HCT116 (cell line): ENCODE measurements at regions not wholly inside any gene's neighbourhood (a gene's known extent, or its start where the extent isn't known, plus 50 kb on each side); places are given as distances from the start of the nearest gene placed in this dataset.

Experiments
- ATAC-seq: fragments of 200-7000 bp; cut with Tn5 transposase; 2 replicates; pipeline ENCODE4 v1.9.1; 2020; ENCODE audit warnings: mild to moderate bottlenecking, moderate library complexity
- BruUV-seq: library from RNA; stranded (reverse); fragments of 400-500 nt; replicated peaks from 2 replicates; lab custom pipeline; 2021; lab: Mats Ljungman, UMichigan
- CTCF ChIA-PET: fragments of 300-600 bp; sonication (Branson Sonifier 250); formaldehyde crosslinking; loops from one replicate; lab custom pipeline; 2021; ENCODE audit warnings: antibody characterized with exemption; lab: Charles Lee
- POLR2A ChIA-PET: fragments of 300-600, 350-600 bp; sonication (Branson Sonifier 250); formaldehyde crosslinking; loops from one replicate; lab custom pipeline; 2021; ENCODE audit warnings: antibody characterized with exemption; lab: Charles Lee
- RAD21 ChIA-PET, 2 experiments: fragments of 300-600 bp; sonication (Branson Sonifier 250); formaldehyde crosslinking; loops; one replicate each; lab custom pipeline; 2023; ENCODE audit warnings: low total read pairs in 2 of 2; ENCODE audit not compliant: uncharacterized antibody in 2 of 2, unreplicated experiment in 2 of 2, low non-redundant PET in 1 of 2; lab: Charles Lee
- DNase-seq: peaks from one replicate; pipeline ENCODE4 v3.0.0-alpha.2; 2010; ENCODE audit warnings: low read depth, low spot score
- H2AFZ ChIP-seq: fragments of 200-600 bp; shearing (Covaris generic), sonication (generic); 2 replicates; pipeline ENCODE4 v1.6.1; 2017; ENCODE audit warnings: low read depth, mixed run types, mixed read lengths, antibody characterized with exemption, low read length; ENCODE audit not compliant: poor library complexity, severe bottlenecking
- H3K27ac ChIP-seq: 2 replicates; pipeline ENCODE4 v1.5.1; 2012; ENCODE audit warnings: low read depth, low read length
- H3K27me3 ChIP-seq: fragments of 200-600 bp; sonication (generic); 2 replicates; pipeline ENCODE4 v1.6.1; 2016; ENCODE audit warnings: mixed run types, low read length, mixed read lengths; ENCODE audit not compliant: insufficient read depth
- H3K36me3 ChIP-seq, 2 experiments: fragments of 200-500 bp in 1 of 2; fragments of 200-600 bp in 1 of 2; sonication (Bioruptor generic) in 1 of 2; sonication (generic) in 1 of 2; 2 replicates each; pipeline versions ENCODE4 v1.5.1 to v1.6.1; 2014 to 2016; ENCODE audit warnings: low read length in 2 of 2, inconsistent platforms in 1 of 2, mixed read lengths in 1 of 2, mixed run types in 1 of 2; ENCODE audit not compliant: insufficient read depth in 2 of 2, control insufficient read depth in 1 of 2
- H3K4me1 ChIP-seq, 2 experiments: fragments of 200-600 bp in 1 of 2; sonication (generic) in 1 of 2; 2 replicates each; pipeline versions ENCODE4 v1.5.1 to v1.6.1; 2012 to 2017; ENCODE audit warnings: low read length in 2 of 2, inconsistent platforms in 1 of 2, mild to moderate bottlenecking in 1 of 2, mixed read lengths in 1 of 2, mixed run types in 1 of 2, moderate library complexity in 1 of 2; ENCODE audit not compliant: insufficient read depth in 2 of 2, control insufficient read depth in 1 of 2
- H3K4me2 ChIP-seq: fragments of 200-600 bp; sonication (generic); 2 replicates; pipeline ENCODE4 v1.6.1; 2017; ENCODE audit warnings: mixed run types, low read length, mixed read lengths
- H3K4me3 ChIP-seq, 2 experiments: fragments of 200-600 bp in 1 of 2; sonication (generic) in 1 of 2; replicated peaks in 1 of 2; 2 replicates each; pipeline ENCODE4 v1.5.1; 2011 to 2016; ENCODE audit warnings: low read length in 2 of 2, control low read depth in 1 of 2, low read depth in 1 of 2, mild to moderate bottlenecking in 1 of 2, mixed read lengths in 1 of 2, mixed run types in 1 of 2
- H3K79me2 ChIP-seq: fragments of 200-600 bp; sonication (generic); 2 replicates; pipeline ENCODE4 v1.6.1; 2017; ENCODE audit warnings: mild to moderate bottlenecking, mixed run types, low read length, moderate library complexity, mixed read lengths; ENCODE audit not compliant: insufficient read depth
- H3K9ac ChIP-seq: fragments of 200-600 bp; sonication (generic); 2 replicates; pipeline ENCODE4 v1.6.1; 2016; ENCODE audit warnings: low read length, mixed read lengths
- H3K9me2 ChIP-seq: fragments of 200-600 bp; sonication (generic), shearing (Covaris generic); 2 replicates; pipeline ENCODE4 v1.6.1; 2017; ENCODE audit warnings: mixed run types, mild to moderate bottlenecking, moderate library complexity; ENCODE audit not compliant: insufficient read depth
- H3K9me3 ChIP-seq, 2 experiments: fragments of 200-500 bp in 1 of 2; fragments of 200-600 bp in 1 of 2; sonication (Bioruptor generic) in 1 of 2; sonication (generic) in 1 of 2; 2 replicates each; pipeline ENCODE4 v1.6.1; 2014 to 2017; ENCODE audit warnings: low read length in 2 of 2, mixed read lengths in 2 of 2, inconsistent platforms in 1 of 2, low read depth in 1 of 2, mild to moderate bottlenecking in 1 of 2, mixed run types in 1 of 2, moderate library complexity in 1 of 2; ENCODE audit not compliant: control insufficient read depth in 1 of 2, insufficient read depth in 1 of 2
- H4K20me1 ChIP-seq: fragments of 200-600 bp; sonication (generic), shearing (Covaris generic); 2 replicates; pipeline ENCODE4 v1.6.1; 2017; ENCODE audit warnings: mixed run types, mild to moderate bottlenecking, moderate library complexity; ENCODE audit not compliant: insufficient read depth
- CBX3 ChIP-seq: IDR thresholded peaks from 2 replicates; pipeline ENCODE4 v1.6.1; 2012; ENCODE audit warnings: low read depth
- CEBPB ChIP-seq: IDR thresholded peaks from 2 replicates; pipeline ENCODE4 v1.6.1; 2012; ENCODE audit warnings: low read depth
- EGR1 ChIP-seq: IDR thresholded peaks from 2 replicates; pipeline ENCODE4 v1.6.1; 2012; ENCODE audit warnings: low read depth
- ELF1 ChIP-seq: IDR thresholded peaks from 2 replicates; pipeline ENCODE4 v1.6.1; 2012; ENCODE audit warnings: low read depth, borderline replicate concordance
- JUND ChIP-seq: IDR thresholded peaks from 2 replicates; pipeline ENCODE4 v1.6.1; 2012
- RAD21 ChIP-seq: IDR thresholded peaks from 2 replicates; pipeline ENCODE4 v1.6.1; 2012; ENCODE audit warnings: low read depth, mild to moderate bottlenecking
- SIN3A ChIP-seq: IDR thresholded peaks from 2 replicates; pipeline ENCODE4 v1.6.1; 2012; ENCODE audit warnings: low read depth
- SP1 ChIP-seq: IDR thresholded peaks from 2 replicates; pipeline ENCODE4 v1.6.1; 2012; ENCODE audit warnings: low read depth
- SRF ChIP-seq: IDR thresholded peaks from 2 replicates; pipeline ENCODE4 v1.6.1; 2012; ENCODE audit warnings: low read depth
- TCF7L2 ChIP-seq: IDR thresholded peaks from 2 replicates; pipeline ENCODE4 v1.7.0; 2011; ENCODE audit warnings: borderline replicate concordance, inconsistent platforms; ENCODE audit not compliant: insufficient read depth, insufficient read length; ENCODE audit errors: extremely low read depth
- YY1 ChIP-seq: IDR thresholded peaks from 2 replicates; pipeline ENCODE4 v1.6.1; 2011; ENCODE audit warnings: low read length, low read depth, moderate library complexity, mild to moderate bottlenecking; ENCODE audit not compliant: insufficient replicate concordance; ENCODE audit errors: extremely low read depth
- ZFX ChIP-seq: fragments of 450-650 bp; IDR thresholded peaks from 2 replicates; pipeline ENCODE4 v1.6.1; 2017
- ZNF274 ChIP-seq: fragments of 200-500 bp; sonication (Bioruptor generic); IDR thresholded peaks from 2 replicates; pipeline ENCODE4 v1.6.1; 2014; ENCODE audit warnings: mild to moderate bottlenecking, low read depth, low read length, inconsistent platforms
- intact Hi-C: fragments of 100-400 bp; cut with micrococcal nuclease; formaldehyde crosslinking; loops from 2 replicates; pipeline ENCODE4 v1.10.0; 2022
- TF ChIP-seq, protein P1 (sequence below): IDR thresholded peaks from 2 replicates; pipeline ENCODE4 v1.6.1; 2012
- TF ChIP-seq, protein P2 (sequence below): IDR thresholded peaks from 2 replicates; pipeline ENCODE4 v1.6.1; 2012; ENCODE audit warnings: low read depth
- TF ChIP-seq, protein P3 (sequence below): IDR thresholded peaks from 2 replicates; pipeline ENCODE4 v1.6.1; 2012

GRCh38 chr11:33646629-33647028 is 54.0 kb downstream of the C11orf91 start:
- DNase-seq: no peak
- BruUV-seq: no TSS peak
- Histone ChIP-seq H3K27ac (no peak overlapping the region), H3K79me2 (no peaks in the 10 kb centered on the region), H3K9me2 (no peaks in the 10 kb centered on the region), H3K9me3 (no peaks in the 10 kb centered on the region), H3K36me3 (no peaks in the 10 kb centered on the region), H3K27me3 (no peaks in the 10 kb centered on the region)
- RAD21 ChIA-PET: no interaction called here
- CTCF ChIA-PET: no interaction called here
- TF ChIP-seq SIN3A (no peak), ZFX (no peak), SRF (no peak), CBX3 (no peak), ELF1 (no peak), YY1 (no peak), JUND (no peak), SP1 (no peak), EGR1 (no peak)
- TF ChIP-seq, protein P1, sequence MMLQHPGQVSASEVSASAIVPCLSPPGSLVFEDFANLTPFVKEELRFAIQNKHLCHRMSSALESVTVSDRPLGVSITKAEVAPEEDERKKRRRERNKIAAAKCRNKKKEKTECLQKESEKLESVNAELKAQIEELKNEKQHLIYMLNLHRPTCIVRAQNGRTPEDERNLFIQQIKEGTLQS: no peak
- TF ChIP-seq, all 23 proteins: peak for 0
- Histone ChIP-seq H2AFZ (no peak overlapping the region), H3K9ac (no peak overlapping the region), H3K4me3 (no peak overlapping the region), H4K20me1 (no peaks in the 10 kb centered on the region), H3K4me1 (peaks cover 0 to 23% of the 10 kb centered on the region in 2 experiments; a peak in 2 of 4 replicates), H3K4me2 (no peak overlapping the region)
- no peak for ATAC-seq
- POLR2A ChIA-PET: no interaction called here
- intact Hi-C loops: no loop called here

DNA sequence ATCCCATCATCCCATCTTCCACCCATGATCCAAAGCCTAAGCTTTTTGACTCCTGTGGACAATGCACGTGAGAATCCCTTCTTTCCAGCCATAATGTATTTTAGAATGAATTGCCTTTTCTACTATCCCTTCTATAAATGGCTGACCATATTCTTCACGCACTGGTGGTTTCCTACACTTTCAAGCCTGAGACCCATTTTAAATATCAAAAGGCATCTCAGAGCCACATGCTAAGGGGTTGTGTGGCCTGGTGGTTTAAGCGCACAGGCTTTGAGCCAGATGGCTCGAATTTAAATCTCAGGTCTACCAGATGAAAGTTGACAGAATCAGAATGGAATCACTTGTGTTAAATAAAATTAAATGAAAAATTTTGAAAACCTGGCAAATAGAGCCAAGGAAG is 54.5 kb downstream of the C11orf91 start:
- RAD21 ChIA-PET: no interaction called here
- no peak overlapping the region for H2AFZ ChIP-seq
- no peak overlapping the region for H3K27ac ChIP-seq
- H3K4me2 ChIP-seq: no peak overlapping the region
- no TSS peak for BruUV-seq
- POLR2A ChIA-PET: no interaction called here
- no peaks in the 10 kb centered on the region for H4K20me1 ChIP-seq
- H3K79me2 ChIP-seq: no peaks in the 10 kb centered on the region
- H3K27me3 ChIP-seq: no peaks in the 10 kb centered on the region
- ATAC-seq (no peak), DNase-seq (no peak)
- H3K9me3 ChIP-seq: no peaks in the 10 kb centered on the region
- no peak overlapping the region for H3K9ac ChIP-seq
- CTCF ChIA-PET: no interaction called here
- no peak overlapping the region for H3K4me3 ChIP-seq
- no peak for TF ChIP-seq CEBPB
- no peak for TF ChIP-seq SP1
- TF ChIP-seq, protein P2, sequence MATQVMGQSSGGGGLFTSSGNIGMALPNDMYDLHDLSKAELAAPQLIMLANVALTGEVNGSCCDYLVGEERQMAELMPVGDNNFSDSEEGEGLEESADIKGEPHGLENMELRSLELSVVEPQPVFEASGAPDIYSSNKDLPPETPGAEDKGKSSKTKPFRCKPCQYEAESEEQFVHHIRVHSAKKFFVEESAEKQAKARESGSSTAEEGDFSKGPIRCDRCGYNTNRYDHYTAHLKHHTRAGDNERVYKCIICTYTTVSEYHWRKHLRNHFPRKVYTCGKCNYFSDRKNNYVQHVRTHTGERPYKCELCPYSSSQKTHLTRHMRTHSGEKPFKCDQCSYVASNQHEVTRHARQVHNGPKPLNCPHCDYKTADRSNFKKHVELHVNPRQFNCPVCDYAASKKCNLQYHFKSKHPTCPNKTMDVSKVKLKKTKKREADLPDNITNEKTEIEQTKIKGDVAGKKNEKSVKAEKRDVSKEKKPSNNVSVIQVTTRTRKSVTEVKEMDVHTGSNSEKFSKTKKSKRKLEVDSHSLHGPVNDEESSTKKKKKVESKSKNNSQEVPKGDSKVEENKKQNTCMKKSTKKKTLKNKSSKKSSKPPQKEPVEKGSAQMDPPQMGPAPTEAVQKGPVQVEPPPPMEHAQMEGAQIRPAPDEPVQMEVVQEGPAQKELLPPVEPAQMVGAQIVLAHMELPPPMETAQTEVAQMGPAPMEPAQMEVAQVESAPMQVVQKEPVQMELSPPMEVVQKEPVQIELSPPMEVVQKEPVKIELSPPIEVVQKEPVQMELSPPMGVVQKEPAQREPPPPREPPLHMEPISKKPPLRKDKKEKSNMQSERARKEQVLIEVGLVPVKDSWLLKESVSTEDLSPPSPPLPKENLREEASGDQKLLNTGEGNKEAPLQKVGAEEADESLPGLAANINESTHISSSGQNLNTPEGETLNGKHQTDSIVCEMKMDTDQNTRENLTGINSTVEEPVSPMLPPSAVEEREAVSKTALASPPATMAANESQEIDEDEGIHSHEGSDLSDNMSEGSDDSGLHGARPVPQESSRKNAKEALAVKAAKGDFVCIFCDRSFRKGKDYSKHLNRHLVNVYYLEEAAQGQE: no peak
- TF ChIP-seq ZNF274: no peak
- TF ChIP-seq RAD21: no peak
- no peak for TF ChIP-seq TCF7L2
- TF ChIP-seq ZFX: no peak
- TF ChIP-seq, protein P3, sequence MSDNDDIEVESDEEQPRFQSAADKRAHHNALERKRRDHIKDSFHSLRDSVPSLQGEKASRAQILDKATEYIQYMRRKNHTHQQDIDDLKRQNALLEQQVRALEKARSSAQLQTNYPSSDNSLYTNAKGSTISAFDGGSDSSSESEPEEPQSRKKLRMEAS: no peak
- no peak for TF ChIP-seq ELF1
- H3K4me1 ChIP-seq: peaks cover 0 to 22% of the 10 kb centered on the region in 2 experiments; a peak in 2 of 4 replicates
- intact Hi-C loops: no loop called here
- H3K36me3 ChIP-seq: no peaks in the 10 kb centered on the region
- no peaks in the 10 kb centered on the region for H3K9me2 ChIP-seq
